H1 (cell line): ENCODE measurements at regions not wholly inside any gene's neighbourhood (a gene's known extent, or its start where the extent isn't known, plus 50 kb on each side); places are given as distances from the start of the nearest gene placed in this dataset.

Experiments used
- CTCF ChIA-PET: fragments of 300-600 bp; sonication (Branson Sonifier 250); formaldehyde crosslinking; loops from one replicate; lab custom pipeline; 2021; ENCODE audit not compliant: partially characterized antibody; lab: Charles Lee
- POLR2A ChIA-PET: fragments of 300-600 bp; sonication (Branson Sonifier 250); formaldehyde crosslinking; loops from one replicate; lab custom pipeline; 2021; ENCODE audit warnings: inconsistent platforms; ENCODE audit not compliant: partially characterized antibody; lab: Charles Lee
- DNase-seq, 2 experiments: peaks; one replicate each; pipeline versions ENCODE4 v3.0.0 to v3.0.0-alpha.2; 2010 to 2022; ENCODE audit warnings: low spot score in 2 of 2, low read depth in 1 of 2, mixed read lengths in 1 of 2
- FAIRE-seq: peaks from 2 replicates; lab custom pipeline; 2011; peaks lifted over from hg19 to GRCh38; lab: Jason Lieb, UNC
- H2AFZ ChIP-seq: 2 replicates; pipeline ENCODE4 v1.8.1; 2012; ENCODE audit warnings: low read length, inconsistent platforms
- H2AK5ac ChIP-seq: 2 replicates; pipeline ENCODE4 v1.6.1; 2013; ENCODE audit warnings: low read depth, low read length
- H2BK120ac ChIP-seq: replicated peaks from 2 replicates; pipeline ENCODE3; 2013; ENCODE audit warnings: low read depth, low read length, inconsistent platforms
- H2BK12ac ChIP-seq: 2 replicates; pipeline ENCODE4 v1.6.1; 2013; ENCODE audit warnings: low read depth, low read length
- H2BK15ac ChIP-seq: 2 replicates; pipeline ENCODE4 v1.6.1; 2013; ENCODE audit warnings: low read length
- H2BK20ac ChIP-seq: 2 replicates; pipeline ENCODE4 v1.6.1; 2013; ENCODE audit warnings: low read length
- H2BK5ac ChIP-seq: 2 replicates; pipeline ENCODE4 v1.6.1; 2013; ENCODE audit warnings: low read depth, low read length
- H3K14ac ChIP-seq: 2 replicates; pipeline ENCODE4 v1.6.1; 2013; ENCODE audit warnings: inconsistent platforms; ENCODE audit not compliant: insufficient read length
- H3K18ac ChIP-seq: 2 replicates; pipeline ENCODE4 v1.6.1; 2013; ENCODE audit warnings: low read length; ENCODE audit errors: extremely low read depth
- H3K23ac ChIP-seq: 2 replicates; pipeline ENCODE4 v1.6.1; 2013; ENCODE audit warnings: inconsistent platforms; ENCODE audit not compliant: insufficient read length
- H3K23me2 ChIP-seq: 2 replicates; pipeline ENCODE4 v1.6.1; 2013; ENCODE audit warnings: low read depth, low read length
- H3K27ac ChIP-seq: 2 replicates; pipeline ENCODE4 v1.6.1; 2011; ENCODE audit warnings: low read depth, low read length, inconsistent platforms
- H3K27me3 ChIP-seq, 4 experiments: replicated peaks in 1 of 4; 1 replicate in 1 of 4; 2 replicates in 3 of 4; pipeline versions ENCODE4 v1.6.1 to v1.8.1; 2011 to 2013; ENCODE audit warnings: low read length in 3 of 4, mild to moderate bottlenecking in 3 of 4, inconsistent platforms in 2 of 4, mixed read lengths in 2 of 4, moderate library complexity in 1 of 4; ENCODE audit not compliant: control insufficient read depth in 3 of 4, insufficient read depth in 3 of 4; ENCODE audit errors: extremely low read depth in 1 of 4
- H3K36me3 ChIP-seq, 4 experiments: 2 replicates each; pipeline versions ENCODE4 v1.6.1 to v1.8.1; 2011 to 2013; ENCODE audit warnings: mild to moderate bottlenecking in 4 of 4, low read length in 3 of 4, moderate library complexity in 2 of 4, control low read depth in 1 of 4, inconsistent platforms in 1 of 4; ENCODE audit not compliant: insufficient read depth in 4 of 4, control insufficient read depth in 2 of 4
- H3K4ac ChIP-seq: replicated peaks from 2 replicates; pipeline ENCODE3; 2013; ENCODE audit warnings: low read length, low read depth, mixed read lengths, inconsistent platforms; ENCODE audit not compliant: insufficient read length
- H3K4me1 ChIP-seq, 4 experiments: replicated peaks in 1 of 4; 1 replicate in 1 of 4; 2 replicates in 3 of 4; pipeline versions ENCODE4 v1.6.1 to v1.8.1; 2011 to 2013; ENCODE audit warnings: low read length in 3 of 4, inconsistent platforms in 2 of 4, mixed read lengths in 1 of 4; ENCODE audit not compliant: insufficient read depth in 4 of 4, control insufficient read depth in 3 of 4
- H3K4me2 ChIP-seq, 2 experiments: 2 replicates each; pipeline versions ENCODE4 v1.6.1 to v1.8.1; 2011 to 2013; ENCODE audit warnings: low read depth in 2 of 2, low read length in 2 of 2, control low read depth in 1 of 2, inconsistent platforms in 1 of 2, mild to moderate bottlenecking in 1 of 2; ENCODE audit not compliant: insufficient read depth in 1 of 2
- H3K4me3 ChIP-seq, 4 experiments: fragments of 200-600, 300-600 bp in 1 of 4; sonication (generic), shearing (Covaris generic), sonication (Bioruptor Twin) in 1 of 4; 2 replicates each; pipeline versions ENCODE4 v1.5.1 to v1.8.1; 2011 to 2016; ENCODE audit warnings: low read length in 4 of 4, low read depth in 3 of 4, control low read depth in 2 of 4, inconsistent platforms in 2 of 4, mild to moderate bottlenecking in 2 of 4, mixed read lengths in 1 of 4, moderate library complexity in 1 of 4; ENCODE audit not compliant: insufficient read depth in 2 of 4; ENCODE audit errors: extremely low read depth in 1 of 4
- H3K56ac ChIP-seq: replicated peaks from 2 replicates; pipeline ENCODE3; 2013; ENCODE audit warnings: low read depth, mild to moderate bottlenecking, mixed read lengths, low read length, inconsistent platforms; ENCODE audit not compliant: insufficient read length
- H3K79me1 ChIP-seq: 2 replicates; pipeline ENCODE4 v1.6.1; 2013; ENCODE audit warnings: low read depth, low read length, control low read depth
- H3K79me2 ChIP-seq, 2 experiments: 2 replicates each; pipeline versions ENCODE4 v1.6.1 to v1.8.1; 2012 to 2013; ENCODE audit warnings: low read length in 2 of 2, mild to moderate bottlenecking in 2 of 2, inconsistent platforms in 1 of 2; ENCODE audit not compliant: insufficient read depth in 2 of 2, control insufficient read depth in 1 of 2
- H3K9ac ChIP-seq, 4 experiments: replicated peaks in 1 of 4; 1 replicate in 1 of 4; 2 replicates in 3 of 4; pipeline versions ENCODE4 v1.6.1 to v1.8.1; 2011 to 2013; ENCODE audit warnings: low read depth in 3 of 4, low read length in 3 of 4, control low read depth in 2 of 4, mild to moderate bottlenecking in 2 of 4, moderate library complexity in 2 of 4, inconsistent platforms in 1 of 4; ENCODE audit errors: extremely low read depth in 1 of 4
- H3K9me3 ChIP-seq, 2 experiments: 2 replicates each; pipeline versions ENCODE4 v1.6.1 to v1.8.1; 2012 to 2013; ENCODE audit warnings: mild to moderate bottlenecking in 2 of 2, moderate library complexity in 2 of 2, control low read depth in 1 of 2, inconsistent platforms in 1 of 2, low read depth in 1 of 2, low read length in 1 of 2, mixed read lengths in 1 of 2; ENCODE audit not compliant: insufficient read depth in 2 of 2
- H4K20me1 ChIP-seq, 2 experiments: replicated peaks in 1 of 2; 2 replicates each; pipeline versions ENCODE3 to v1.8.1; 2011 to 2013; ENCODE audit warnings: inconsistent platforms in 2 of 2, low read length in 2 of 2, mild to moderate bottlenecking in 1 of 2; ENCODE audit not compliant: insufficient read depth in 2 of 2, control insufficient read depth in 1 of 2
- H4K5ac ChIP-seq: 2 replicates; pipeline ENCODE4 v1.6.1; 2013; ENCODE audit warnings: low read length, low read depth, mixed read lengths, inconsistent platforms; ENCODE audit not compliant: insufficient read length
- H4K8ac ChIP-seq: 2 replicates; pipeline ENCODE4 v1.8.0; 2013; ENCODE audit warnings: mild to moderate bottlenecking, moderate library complexity, low read length, inconsistent platforms; ENCODE audit not compliant: insufficient read depth; ENCODE audit errors: extremely low read depth
- H4K91ac ChIP-seq: replicated peaks from 2 replicates; pipeline ENCODE3; 2013; ENCODE audit warnings: low read length, mixed read lengths, inconsistent platforms; ENCODE audit not compliant: insufficient read length
- CTBP2 ChIP-seq: IDR thresholded peaks from 2 replicates; pipeline ENCODE4 v1.7.0; 2011; ENCODE audit warnings: borderline replicate concordance, mild to moderate bottlenecking, moderate library complexity, mixed read lengths, low read length; ENCODE audit not compliant: insufficient read depth, insufficient read length
- USF2 ChIP-seq: IDR thresholded peaks from 2 replicates; pipeline ENCODE4 v1.6.1; 2011; ENCODE audit warnings: low read length, improper control_type of control experiment
- WGBS, 2 experiments: shearing (Covaris generic) in 1 of 2; methylation state at CpG; one replicate each; pipeline versions ENCODE4 v1.1.6 to v1.1.7; 2013 to 2015; ENCODE audit warnings: low lambda C conversion rate in 2 of 2, mixed read lengths in 2 of 2, inconsistent platforms in 1 of 2, low coverage in 1 of 2, missing lambda C conversion rate in 1 of 2; ENCODE audit not compliant: insufficient replicate concordance in 2 of 2, insufficient coverage in 1 of 2, insufficient read length in 1 of 2; ENCODE audit errors: extremely low coverage in 1 of 2, missing lambda C conversion rate in 1 of 2; 5-methylcytosine and 5-hydroxymethylcytosine counted together

DNA sequence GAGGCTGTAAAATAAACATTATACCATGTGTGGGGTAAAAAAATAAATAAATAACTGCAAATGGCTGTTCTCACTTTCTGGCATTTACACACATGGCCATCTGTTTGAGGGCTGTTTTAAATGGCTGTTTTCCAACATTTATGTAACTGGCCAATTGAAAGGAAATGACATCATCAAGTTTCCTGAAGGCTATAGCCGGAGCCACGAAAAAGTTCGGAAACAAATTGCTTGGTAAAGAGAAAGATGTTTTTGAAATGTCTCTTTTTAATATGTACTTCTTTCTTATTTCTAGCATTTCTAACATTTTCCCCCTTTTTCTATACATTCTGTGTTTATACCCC is 95.4 kb upstream of the DAB2 start:
- no peak for DNase-seq
- no peaks in the 10 kb centered on the region for H3K79me1 ChIP-seq
- no peak overlapping the region for H2BK20ac ChIP-seq
- FAIRE-seq, result no peak
- H3K4me1 ChIP-seq, result peaks cover 2 to 8% (median 3%) of the 10 kb centered on the region in 4 experiments; a peak in 4 of 7 replicates
- no peaks in the 10 kb centered on the region for H3K9me3 ChIP-seq
- no peak overlapping the region for H3K18ac ChIP-seq
- CTCF ChIA-PET, result no interaction called here
- no peak overlapping the region for H3K14ac ChIP-seq
- no peak overlapping the region for H4K5ac ChIP-seq
- no peak overlapping the region for H2BK15ac ChIP-seq
- no peaks in the 10 kb centered on the region for H3K27me3 ChIP-seq
- no peak overlapping the region for H2BK120ac ChIP-seq
- H2BK12ac ChIP-seq, result no peak overlapping the region
- H4K20me1 ChIP-seq, result no peaks in the 10 kb centered on the region
- 94% methylated on average over 3 of the region's 3 CpGs; no CpG with 5 or more reads in 1 of the 2 experiments for WGBS, 2 experiments
- no peak overlapping the region for H4K91ac ChIP-seq
- H3K9ac ChIP-seq, result no peak overlapping the region
- TF ChIP-seq CTBP2, result no peak
- no peak for TF ChIP-seq USF2
- H3K4ac ChIP-seq, result no peak overlapping the region
- no peak overlapping the region for H4K8ac ChIP-seq
- H3K79me2 ChIP-seq, result no peaks in the 10 kb centered on the region
- no peak overlapping the region for H2AK5ac ChIP-seq
- H3K36me3 ChIP-seq, result no peaks in the 10 kb centered on the region
- H3K23me2 ChIP-seq, result no peaks in the 10 kb centered on the region
- H3K56ac ChIP-seq, result no peak overlapping the region
- no peak overlapping the region for H2AFZ ChIP-seq
- H2BK5ac ChIP-seq, result no peak overlapping the region
- no peak overlapping the region for H3K4me3 ChIP-seq
- H3K4me2 ChIP-seq, result no peak overlapping the region
- POLR2A ChIA-PET, result no interaction called here
- no peak overlapping the region for H3K27ac ChIP-seq
- H3K23ac ChIP-seq, result no peak overlapping the region
